DMS 273 treated with DMSO at 0.1 percent for 48 hours (cell line): ENCODE measurements at regions not wholly inside any gene's neighbourhood (a gene's known extent, or its start where the extent isn't known, plus 50 kb on each side); places are given as distances from the start of the nearest gene placed in this dataset.

Source experiments
- DNase-seq: peaks from one replicate; lab custom pipeline; 2025; lab: John Stamatoyannopoulos, UW

DNA sequence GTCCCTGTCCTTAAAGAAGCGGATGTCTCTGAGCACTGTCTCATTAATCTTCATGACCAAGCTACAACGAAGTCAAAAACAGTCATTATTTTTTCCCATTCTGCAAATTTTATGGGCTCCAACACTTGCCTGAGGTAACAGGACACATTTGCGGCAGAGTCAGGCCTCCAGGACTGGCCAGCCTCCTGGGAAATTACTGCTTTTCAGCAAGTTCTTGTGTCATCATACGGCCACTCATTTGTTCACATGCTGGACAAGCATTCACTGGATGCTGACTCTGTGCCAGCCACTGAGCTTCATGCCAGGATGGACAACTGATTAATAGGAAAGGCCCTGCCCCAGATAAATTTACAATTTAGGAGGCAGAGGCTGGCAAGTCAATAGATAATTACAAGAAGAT, 305.7 kb downstream of the ACTL7B start:
- no peak for DNase-seq

DNA sequence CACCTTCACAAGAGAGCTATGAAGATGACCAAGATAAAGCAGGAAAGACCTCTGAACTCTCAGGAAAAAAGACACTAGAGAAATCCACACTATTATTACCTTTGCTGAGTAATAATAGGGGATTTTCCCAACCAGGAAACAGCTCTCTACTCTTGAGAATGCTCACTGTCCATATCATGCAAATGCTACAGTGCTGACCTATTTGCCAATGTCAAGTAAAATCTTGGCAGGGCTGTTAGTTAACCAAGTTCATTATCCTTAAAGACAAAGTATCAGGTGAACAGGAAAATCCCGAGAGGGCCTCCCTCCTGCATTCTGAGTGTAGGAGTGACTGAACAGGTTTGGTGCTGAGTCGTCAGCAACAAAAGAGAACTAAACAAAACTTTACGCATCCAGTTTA, 306.6 kb downstream of the ACTL7B start:
- DNase-seq: no peak

DNA sequence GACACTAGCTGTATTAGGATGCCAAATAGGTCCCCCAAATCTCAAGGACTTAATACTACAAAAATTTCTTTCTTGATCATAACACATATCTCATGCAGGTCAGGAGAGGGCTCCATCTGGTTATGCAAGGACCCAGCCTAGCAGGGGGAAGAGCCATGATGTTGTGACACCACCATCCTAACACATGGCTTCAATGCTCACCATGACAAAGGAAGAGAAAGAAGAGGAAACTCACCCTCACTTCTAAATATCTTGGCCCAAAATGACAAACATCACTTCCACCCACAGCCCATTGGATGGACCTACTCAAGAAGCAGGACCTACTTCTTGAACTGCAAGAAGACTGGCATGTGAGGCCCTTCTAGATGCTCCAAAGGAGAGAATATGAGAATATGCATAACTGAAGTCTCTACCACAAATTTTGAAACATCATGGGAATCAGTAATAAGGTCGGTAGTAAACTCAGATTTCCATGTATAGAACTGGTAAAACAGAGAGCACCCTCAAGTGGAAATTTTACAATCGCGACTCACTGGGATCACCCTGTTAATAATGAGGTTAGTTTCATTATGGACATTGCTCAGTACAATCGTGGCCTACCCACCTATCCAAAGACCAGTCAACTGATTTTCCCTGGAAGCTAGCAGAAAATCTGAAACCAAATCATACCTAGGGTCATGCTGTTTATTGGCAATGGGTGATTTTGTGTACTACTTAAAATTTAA, 308.2 kb downstream of the ACTL7B start:
- DNase-seq: no peak

DNA sequence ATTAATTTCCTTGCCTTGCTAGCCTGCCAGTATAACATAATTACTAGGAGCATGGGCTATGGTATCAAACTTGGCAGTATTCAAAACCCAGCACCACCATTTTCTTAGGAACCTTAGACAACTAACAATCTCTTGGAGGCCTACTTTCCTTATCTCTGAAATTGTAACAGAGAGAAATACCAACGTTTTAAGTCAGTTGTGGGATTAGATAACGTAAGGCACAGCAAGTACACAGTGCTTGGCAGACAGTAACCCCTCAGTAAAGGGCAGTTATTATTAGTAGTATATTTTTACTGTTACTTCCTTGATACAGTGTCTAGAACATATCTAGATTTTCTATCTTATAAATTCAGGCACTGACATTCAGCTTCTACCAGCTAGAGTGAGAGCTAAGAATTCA, 309.6 kb downstream of the ACTL7B start:
- no peak for DNase-seq

DNA sequence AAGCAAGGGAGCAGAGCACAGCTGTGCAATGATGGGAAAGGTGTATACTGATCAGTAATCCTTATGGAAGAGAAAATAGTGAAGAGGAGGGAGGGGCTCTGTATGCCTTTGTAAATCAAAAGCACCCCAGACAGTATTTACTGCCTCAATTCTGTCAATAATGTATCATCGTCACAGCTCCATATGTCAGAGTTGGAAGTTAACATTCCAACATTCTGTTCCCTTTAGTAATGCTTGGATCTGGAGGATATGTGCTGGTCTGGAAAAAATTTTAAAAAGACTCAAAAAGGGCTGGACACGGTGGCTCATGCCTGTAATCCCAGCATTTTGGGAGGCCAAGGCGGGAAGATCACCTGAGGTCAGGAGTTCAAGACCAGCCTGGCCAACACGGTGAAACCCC, 310.4 kb downstream of the ACTL7B start:
- no peak for DNase-seq

DNA sequence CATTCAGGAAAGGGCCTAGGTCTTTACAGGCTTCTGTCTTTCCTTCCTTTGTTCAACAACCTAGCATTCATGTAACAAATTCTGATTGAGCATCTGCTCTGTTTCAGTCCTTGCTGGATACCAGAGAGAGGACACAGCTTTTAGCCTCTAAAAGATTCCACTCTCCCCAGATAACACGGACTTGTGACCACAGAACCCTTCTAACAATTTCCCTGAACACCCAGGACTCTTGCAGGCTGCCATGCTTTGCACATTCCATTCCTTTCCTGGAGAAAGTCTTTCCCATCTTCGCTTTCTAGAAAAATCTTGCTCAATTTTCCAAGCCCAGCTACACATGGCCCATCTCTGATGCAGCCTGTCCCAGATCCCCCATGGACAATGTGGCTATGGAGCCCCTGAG, 310.9 kb downstream of the ACTL7B start:
- no peak for DNase-seq

DNA sequence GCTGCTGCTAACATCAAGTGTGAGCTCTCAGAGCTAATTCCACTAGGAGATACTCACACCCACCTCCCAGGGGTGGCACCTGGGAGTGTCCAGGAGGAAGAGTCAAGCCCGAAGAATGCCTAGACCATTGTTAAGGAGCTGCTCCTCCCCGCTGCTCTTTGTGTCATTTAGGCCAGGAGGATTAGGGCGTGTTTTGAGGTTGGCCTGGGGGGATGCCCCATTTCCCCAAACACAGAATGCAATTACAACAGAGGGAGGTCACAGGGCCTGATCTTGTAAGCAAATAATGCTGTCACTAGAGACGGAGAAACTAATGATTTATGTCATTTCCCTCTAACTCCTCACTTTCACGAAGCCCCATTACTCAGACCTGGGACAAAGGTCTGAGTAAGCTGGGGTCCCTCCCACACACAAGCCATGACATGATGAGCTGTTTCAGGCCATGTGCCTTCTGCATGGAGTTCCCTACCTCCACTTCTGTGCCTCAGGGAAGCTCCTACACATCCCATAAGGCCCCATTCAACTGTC, 312.5 kb downstream of the ACTL7B start:
- no peak for DNase-seq

DNA sequence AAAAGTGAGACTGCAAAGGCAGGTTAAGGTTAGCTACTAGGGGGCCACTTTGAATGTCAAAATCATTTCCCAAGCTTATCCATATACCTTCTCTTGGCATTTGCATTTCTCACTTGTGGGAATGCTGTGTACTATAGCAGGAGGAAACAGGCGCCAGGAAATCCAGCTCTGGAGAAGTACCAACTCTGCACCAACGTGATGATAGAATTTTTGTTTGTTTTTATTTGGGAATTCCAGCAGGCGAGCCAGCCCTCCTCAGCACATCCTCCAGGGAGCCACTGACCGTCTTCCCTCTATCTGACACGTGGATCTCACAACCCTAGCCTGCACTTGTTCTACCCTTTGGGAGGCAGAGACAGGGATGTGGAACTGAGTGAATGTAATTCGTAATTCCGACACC, 318.0 kb downstream of the ACTL7B start:
- no peak for DNase-seq

DNA sequence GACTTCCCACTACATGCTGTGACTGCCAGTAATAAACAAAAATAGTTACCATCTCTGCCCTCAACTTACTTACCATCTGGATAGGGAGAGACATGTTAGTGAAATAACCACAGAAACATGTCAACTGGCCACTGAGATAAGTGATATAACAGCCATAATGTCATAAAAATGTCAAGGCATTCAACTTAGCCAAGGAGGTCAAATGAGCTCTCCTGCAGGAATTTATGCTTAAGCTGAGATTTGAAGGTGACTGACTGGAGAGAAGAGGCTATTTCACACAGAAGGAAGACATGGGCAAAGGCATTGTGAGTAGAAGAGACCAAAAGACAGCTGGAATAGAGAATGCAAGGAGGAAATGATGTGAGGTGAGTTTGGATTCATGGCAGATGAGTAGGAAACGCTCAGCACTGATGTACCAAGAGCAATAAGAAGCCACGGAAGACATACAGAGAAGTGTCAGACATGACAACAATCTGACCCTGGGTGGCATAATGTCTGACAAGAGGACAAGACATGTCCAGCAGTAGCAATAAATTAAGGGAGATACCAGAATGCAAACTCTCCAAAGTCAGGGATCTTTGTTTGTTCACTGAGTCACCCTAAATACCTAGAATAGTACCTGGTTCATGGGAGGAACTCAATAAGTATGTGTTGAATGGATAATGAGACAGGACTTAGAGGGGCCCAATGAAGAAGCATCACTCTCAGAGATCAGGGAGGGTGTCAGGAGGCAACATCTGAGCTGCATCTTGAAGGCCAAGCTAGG, 318.8 kb downstream of the ACTL7B start:
- no peak for DNase-seq

DNA sequence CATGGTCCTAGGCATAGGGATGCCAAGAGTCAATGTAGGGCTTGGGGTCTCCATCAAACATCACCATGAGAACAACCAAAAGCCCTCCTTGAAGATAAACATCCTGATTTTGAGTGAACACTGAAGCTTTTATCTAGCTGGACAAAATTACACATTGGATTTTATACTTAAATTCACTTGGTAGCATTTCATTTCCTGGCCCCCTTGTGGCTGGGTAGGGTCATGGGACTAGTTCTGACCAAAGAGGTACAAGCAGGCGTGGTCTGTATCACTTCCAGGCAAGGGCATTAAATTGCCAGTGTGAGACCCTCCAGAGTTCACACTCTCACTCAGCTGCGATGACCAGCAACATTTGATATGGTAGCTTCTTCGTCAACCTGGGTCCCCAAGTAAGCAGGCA, 320.3 kb downstream of the ACTL7B start:
- no peak for DNase-seq

DNA sequence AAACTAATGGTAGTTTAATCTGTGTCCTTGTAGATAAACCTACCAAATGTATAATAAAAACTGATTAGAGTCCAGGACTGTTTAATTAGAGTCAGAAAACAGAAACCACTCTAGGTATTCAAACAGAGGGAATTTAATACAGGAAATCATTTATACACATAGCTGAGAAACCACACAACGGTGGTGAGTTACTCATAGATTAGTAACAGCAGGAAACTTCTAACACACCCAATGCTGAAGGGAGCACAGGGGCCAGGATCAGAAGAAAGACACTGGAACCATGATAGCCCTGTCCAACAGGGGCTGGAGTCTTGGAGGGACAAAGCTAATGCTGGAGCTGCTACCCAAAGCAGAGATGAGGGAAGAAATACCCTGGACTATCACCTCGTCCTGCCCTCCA, 321.0 kb downstream of the ACTL7B start:
- DNase-seq: no peak

DNA sequence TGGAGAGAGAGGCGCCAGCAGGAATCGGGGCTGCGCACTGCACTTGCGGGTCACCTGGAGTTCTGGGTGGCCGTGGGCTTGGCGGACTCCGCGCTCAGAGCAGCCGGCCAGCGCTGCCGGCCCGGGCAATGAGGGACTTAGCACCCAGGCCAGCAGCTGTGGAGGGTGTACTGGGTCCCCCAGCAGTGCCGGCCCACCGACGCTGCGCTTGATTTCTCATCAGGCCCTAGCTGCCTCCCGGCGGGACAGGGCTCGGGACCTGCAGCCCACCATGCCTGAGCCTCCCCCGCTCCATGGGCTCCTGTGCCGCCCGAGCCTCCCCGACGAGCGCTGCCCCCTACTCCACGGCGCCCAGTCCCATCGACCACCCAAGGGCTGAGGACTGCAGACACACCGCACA, 325.6 kb downstream of the ACTL7B start:
- DNase-seq: no peak

DNA sequence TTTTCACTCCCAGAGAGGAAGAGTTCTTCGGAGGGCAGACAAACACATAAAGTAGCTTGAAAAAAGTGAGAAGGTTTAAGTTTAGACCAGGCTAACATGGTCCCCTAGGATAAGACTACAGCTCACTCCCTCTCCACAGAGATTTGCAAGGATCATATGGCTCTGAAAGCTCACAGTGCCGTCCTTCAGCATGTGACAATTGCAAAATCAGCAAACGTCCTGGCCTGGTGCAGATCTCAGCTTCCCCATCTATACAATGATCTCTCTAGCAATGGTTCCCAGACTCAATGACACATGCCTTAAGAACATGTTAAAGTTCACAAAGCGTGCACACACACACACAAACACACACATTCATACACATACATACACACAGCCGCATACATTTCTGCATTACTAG, 327.6 kb downstream of the ACTL7B start:
- DNase-seq: no peak

DNA sequence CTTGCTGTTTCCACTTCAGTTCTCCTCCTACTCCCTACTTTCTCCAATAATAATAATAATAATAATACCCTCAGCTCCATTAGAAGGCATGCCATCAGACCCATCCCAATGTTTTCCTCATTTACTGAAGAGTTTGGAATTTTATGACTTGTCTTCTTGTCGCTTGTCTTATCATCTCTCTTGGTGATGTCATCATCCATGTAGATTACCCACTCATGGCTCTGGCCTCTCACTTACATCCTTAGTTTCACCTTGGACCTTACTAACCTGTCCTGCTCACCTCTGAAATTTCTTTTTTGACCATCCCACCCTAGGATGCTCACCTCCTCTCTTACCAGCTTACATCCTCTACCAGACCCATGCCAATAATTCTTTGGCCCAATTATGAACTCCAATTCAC, 329.3 kb downstream of the ACTL7B start:
- DNase-seq: no peak

DNA sequence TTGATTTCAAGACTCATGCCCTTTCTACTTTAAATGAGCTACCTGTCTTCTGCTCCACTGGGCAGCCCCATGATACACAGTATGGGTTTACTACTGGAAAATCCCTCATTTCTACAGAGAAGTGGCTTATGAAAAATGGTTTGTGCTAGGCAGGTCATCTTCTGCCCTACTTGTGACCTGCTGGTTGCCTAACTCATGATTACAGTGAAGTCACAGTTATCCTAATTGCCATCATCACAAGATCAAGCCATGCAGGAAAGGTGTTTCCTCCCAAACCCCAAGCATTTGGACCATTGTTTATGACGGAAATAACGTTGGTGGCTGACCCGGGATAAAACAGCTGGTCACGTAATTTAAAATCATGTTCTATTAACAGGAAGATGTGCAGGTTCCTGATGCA, 330.6 kb downstream of the ACTL7B start:
- DNase-seq: no peak

DNA sequence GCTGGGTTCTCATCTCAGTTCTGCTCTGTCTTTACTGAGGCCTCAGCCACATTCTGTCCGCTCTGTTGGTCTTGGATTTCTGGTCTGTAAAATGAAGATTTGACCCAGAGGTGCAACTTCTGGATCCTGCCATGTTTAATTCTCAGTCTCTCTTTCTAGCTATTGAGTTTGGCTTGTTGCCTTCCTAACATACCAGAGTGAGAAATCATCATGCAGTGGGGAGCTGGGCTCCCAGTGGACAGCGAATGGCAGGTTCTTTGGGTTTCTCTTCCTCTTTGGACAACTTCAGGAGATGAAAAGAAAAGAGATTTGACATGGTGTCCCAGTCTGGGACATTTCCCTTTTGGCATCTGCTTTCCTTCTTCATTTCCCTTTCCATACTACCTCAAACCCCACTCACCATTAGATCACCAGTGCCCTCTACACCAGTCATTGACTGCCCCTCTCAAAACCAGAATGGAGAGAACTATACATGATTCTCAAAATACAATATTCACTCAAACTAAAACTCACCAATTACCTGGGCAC, 334.7 kb downstream of the ACTL7B start:
- DNase-seq: no peak

DNA sequence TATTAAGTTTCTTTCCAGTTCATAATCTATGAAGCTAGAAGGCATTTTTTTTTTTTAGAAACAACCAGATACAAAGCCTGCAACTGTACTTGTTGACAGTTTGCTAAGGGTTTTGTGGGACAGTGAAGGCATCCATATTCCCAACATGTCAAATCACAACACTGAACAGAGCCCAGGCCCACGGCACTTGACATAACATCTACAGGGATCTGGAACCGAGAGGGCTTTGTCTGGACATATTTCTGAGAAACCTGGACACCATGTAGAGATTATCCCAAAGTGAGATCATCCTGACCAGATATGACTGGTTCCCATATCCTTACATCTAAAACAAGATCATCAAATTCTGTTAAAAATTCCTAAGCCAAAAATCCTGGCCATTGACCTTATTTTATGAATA, 336.3 kb downstream of the ACTL7B start:
- no peak for DNase-seq

DNA sequence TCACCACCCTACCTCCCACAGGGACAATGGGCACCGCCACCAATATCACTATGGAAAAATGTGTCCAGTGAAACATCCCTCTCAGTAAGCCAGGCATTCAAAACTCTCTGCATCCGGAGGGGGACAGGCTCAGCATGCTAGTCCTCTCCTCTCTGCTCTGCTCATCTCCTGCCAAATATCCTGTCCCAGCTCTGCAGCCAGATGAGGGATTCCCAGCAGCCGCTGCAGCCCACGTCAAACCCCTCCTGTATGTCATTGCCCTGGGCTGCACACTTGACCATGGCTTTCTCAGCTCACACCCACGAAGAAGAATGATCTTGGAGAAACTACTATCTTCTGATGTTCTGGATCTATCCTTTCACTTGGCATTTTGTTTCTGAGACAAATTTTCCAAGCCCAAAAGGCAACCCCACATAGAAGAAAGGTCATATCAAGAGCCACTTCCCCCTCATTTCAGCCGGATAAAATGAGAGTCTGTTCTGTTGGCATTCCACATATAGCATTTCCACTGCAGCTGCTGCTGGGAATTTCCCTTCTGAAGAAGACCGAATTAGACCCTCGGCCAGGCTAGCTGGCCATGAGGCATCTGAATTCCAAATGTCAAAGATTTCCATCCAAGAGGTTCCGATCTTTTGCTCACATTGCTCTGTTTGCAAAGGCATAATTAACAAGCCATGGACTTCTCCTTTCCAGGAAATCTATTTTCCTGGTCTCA, 338.0 kb downstream of the ACTL7B start:
- no peak for DNase-seq

DNA sequence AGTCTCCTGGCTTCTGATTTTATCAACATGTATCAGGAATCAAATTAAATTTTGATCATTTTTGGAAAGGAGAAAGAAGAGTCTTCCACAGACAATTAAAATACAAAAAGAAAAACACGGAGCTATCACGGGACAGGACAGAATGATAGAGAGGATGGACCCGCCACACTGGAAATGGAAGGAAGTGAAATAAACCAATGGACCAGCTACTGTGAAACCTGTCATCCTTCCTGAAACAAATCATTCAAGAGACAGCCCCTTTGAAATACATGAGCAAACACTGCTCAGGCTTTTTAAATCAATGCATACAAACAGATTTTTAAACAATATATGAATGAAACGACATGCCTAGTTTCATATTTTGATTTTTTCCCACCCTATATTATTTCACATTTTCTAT, 339.4 kb downstream of the ACTL7B start:
- no peak for DNase-seq

DNA sequence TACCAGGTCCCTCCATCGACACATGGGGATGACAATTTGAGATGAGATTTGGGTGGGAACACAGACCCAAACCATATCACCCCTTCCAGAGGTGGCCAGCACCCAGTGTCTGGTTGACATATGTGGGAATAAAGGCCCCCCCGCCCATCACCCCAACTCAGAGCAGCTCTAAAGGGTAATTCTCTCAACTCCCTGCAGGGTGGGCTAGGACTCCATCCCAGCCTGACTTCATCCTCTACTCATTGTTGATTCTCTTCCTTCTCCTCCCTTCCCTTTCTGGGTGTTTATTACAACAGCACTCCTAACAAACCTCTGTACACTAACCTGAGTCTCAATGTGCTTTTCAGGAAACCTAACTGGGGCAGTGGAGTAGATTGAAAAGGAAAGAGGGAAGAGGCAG, 339.9 kb downstream of the ACTL7B start:
- no peak for DNase-seq

DNA sequence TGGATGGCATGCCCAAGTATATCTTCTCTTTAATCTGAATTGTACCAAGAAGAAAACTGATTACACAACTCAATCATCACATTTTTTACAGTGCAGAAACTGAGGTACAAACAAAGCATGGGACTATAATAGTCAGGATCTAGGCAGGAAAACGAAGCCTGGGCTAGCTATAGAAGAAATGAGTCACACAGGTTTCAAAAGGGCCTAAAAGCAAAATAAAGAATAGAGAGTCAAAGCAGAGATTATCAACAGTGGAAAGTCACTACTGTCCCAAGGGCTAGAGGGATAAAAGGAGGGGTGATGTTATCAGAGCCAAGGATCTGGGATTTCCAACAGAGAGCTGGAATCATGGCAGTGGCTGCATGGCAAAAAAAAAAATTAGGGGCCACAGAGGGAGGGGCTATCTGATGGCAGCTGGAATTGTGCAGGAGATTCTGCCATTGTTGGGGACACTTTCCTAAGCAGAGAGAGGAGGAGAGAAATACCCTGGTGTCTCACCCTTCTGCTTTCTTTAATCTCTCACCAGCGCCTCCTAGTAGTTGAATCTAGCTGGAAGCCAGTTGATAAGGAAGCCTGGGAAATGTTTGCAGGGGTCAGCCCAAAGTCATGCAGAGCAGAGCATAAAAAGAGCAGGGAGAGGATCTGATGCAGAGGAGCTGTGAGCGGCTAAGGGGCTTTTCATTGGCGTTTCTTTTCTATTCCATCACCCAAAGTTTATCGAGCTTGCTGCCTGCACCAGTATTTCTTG, 343.2 kb downstream of the ACTL7B start:
- no peak for DNase-seq

DNA sequence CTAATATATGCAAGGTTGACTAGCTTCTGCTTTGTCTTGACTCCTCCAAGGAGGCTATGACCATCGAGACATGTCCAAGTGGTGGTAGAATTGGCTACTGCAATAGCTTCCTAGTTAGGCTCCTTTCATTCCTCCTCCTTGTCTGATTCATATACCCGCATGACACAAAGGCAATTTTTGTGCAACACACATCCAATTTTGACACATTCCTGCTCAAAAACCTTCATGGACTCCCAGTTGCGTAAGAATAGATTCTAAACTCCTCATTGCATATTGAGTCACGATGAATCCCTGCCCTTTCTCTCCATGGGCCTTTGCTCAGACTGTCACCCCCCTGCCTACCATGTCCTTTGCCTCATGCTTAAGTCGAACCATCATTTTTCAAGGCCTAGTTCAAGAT, 344.5 kb downstream of the ACTL7B start:
- no peak for DNase-seq
